GM19324 (cell line): ENCODE measurements at regions not wholly inside any gene's neighbourhood (a gene's known extent, or its start where the extent isn't known, plus 50 kb on each side); places are given as distances from the start of the nearest gene placed in this dataset.

ENCODE experiments used
- ATAC-seq: cut with Tn5 transposase; IDR thresholded peaks from one replicate; pipeline ENCODE4 v1.9.1; 2021; ENCODE audit warnings: mild to moderate bottlenecking, moderate library complexity; ENCODE audit not compliant: unreplicated experiment, low FRiP score

DNA sequence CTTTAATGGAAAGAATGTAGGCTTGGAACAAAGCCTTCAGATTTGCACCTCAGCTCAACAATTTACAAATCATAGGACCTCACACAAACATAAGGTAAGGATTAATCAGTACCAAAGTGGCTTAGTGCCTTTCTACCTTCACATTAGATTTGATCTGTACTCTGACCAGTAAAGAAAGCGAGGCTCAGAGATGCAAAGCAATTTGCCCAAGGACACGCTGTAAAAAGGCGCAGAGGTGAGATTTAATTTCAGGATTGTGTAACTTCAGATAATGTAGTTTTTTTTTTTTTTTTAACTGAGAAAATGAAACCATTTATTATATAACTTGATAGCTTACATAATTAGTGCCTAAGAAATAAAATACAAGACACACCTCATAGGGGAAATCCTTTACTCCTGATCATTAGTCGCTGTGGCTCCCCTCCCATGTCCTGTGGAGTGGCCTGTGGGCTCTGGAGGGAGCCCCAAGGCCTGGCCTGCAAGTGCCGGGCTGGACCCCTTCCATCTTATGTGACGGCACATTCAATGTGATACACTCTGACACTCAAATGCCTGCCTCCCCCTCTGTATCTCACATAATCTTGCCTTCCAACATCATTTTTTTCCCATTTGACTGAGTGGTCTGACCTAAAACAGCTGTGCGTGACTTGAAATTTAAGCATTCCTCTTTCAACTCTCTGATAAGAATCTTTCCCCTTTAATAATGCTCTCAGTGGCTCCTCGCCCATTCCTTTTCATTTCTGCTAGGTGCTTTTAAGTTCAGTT lies 426.5 kb upstream of the DAB1 start:
- no peak for ATAC-seq

DNA sequence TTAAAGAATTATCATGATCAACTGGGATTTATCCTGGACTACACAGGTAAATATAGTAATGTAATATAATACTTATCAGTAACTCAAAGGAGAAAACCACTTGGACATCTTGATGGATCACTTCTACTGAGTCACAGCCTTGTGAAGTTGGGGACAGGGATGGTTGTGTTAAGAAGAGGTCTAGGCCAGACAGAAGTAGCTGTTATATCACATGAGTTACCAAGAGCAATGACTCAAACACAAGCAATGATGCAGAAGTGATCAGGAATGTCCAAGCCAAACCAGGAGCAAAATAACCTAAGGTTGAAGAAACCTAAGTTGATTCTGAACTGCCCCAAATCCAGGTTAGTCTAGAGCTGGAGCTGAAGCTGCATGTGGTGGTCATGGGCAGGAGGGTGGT lies 424.5 kb upstream of the DAB1 start:
- ATAC-seq = no peak

- ATAC-seq = no peak
These were observed 421.2 kb upstream of the DAB1 start for GRCh38 chr1:57845041-57845440.

DNA sequence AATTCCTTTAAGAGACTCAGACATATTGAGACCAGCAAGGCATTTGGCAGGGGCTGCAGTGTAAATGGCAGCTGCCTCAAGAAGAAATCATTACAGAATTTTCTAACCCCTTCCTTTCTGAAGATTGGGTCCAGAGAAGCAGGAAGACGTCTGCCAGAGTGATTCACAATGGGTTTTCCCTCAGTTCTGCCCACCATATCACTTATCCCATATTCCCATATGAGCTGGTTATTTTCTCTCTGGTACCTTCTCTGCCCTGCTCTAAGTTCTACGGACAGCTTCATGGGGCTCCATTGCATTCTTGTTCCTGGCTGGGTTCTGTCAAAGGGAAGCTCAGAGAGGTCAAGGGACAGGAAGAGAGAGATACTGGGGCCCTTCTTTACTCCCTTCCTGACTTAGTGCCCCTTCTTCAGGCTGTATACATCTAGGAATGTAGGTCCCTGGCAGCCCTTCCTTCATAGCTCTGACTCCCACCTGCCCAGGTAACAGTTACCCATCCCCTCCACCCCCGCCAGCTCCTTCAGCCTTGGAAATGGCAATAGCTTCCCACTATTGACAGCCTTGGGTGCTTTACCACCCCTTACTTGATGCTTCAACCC lies 420.6 kb upstream of the DAB1 start:
- no peak for ATAC-seq

DNA sequence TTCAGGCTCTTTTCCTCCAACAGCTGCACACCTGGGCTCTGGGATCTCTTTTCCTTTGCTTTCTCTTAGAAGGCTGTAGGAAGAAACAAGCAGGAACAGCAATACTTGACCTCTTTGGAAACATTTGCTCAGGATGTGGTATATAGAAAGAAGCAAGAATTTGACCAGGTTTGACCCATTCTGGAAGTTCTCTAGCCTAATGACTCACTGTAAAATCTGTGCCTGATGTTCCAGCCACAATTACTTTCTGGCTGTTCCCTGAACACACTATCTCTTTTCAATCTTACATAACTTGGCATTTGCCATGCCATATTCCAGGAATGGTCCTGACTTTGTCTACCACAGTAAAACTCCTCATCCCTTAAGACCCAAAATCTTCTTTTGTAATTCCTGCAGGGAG lies 419.9 kb upstream of the DAB1 start:
- ATAC-seq = no peak

GRCh38 chr1:57839526-57839925 lies 415.7 kb upstream of the DAB1 start:
- no peak for ATAC-seq

GRCh38 chr1:57839067-57839466 lies 415.2 kb upstream of the DAB1 start:
- no peak for ATAC-seq

DNA sequence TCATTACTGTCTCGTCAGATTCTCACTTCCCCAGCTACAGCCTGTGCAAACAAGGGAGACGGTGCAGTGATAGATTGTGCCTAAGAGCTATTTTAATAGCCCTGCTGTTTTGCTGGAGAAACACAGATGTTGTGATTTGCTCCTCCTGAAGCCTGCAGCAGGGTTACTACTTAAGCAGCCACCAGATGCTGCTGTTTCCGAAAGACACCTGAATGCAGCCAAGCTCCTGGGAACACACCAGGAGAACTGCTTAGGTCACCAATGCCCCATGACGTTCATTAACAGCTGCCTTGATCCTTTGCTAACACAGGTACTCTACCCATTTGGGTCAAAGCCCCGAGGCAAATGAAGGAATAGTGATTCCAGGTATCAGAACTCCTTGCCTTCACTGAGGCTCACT lies 411.8 kb upstream of the DAB1 start:
- no peak for ATAC-seq

- no peak for ATAC-seq
These were observed 409.4 kb upstream of the DAB1 start for GRCh38 chr1:57833296-57833695.

GRCh38 chr1:57832612-57833011 lies 408.8 kb upstream of the DAB1 start:
- no peak for ATAC-seq

DNA sequence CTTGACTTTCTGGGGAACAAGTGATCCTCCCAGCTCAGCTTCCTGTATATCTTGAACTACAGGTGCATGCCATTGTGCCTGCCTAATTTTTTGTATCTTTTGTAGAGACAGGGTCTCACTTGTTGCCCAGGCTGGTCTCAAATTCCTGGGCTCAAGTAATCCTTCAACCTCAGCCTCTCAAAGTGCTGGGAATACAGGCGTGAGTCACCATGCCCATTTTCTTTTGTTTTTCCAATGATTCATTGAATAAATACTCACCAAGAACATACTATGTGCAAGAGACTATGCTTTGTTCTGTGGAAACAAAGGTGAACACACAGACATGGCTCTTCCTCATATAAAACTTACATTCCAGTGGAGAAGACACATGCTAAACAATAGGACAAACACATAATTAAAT lies 407.8 kb upstream of the DAB1 start:
- ATAC-seq = no peak

GRCh38 chr1:57826535-57826934 lies 402.7 kb upstream of the DAB1 start:
- no peak for ATAC-seq

DNA sequence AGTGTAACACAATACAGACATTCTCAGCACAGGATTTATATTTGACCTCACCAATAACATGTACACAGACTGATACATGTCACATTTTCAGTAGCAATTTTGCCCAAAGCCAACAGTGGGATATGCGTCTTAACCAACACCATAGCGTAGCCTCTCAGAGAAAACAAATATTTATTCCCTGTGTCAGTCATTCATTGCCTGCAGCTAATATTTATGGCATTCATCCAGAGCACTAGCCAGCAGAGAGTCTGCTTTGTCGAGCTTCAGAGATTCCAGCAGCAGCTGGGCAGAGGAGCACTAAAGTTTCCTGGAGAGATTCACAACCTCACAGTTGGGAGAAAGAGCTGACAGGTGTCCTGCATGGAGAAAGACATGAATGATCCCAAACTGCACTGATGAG lies 400.7 kb upstream of the DAB1 start:
- ATAC-seq = no peak

GRCh38 chr1:57820356-57821095 lies 396.7 kb upstream of the DAB1 start:
- ATAC-seq = no peak

DNA sequence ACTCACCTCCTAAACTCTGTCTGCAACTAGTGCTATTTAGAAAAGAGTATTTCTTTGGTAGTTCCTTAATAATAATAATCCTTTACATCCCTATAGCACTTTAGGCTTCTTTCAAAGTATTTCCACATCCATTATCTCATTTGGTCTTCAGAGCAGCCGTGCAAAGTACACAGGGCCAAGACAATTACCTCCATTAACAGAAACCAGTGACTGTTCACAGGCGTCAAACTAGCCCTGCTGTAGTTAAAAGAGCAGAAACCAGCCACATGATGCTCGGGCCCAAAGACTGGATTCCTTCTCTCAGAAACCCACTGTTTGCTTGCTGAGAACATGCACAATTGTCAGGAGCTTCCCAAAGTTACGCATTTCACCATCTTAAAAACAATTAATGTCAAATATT lies 396.0 kb upstream of the DAB1 start:
- no peak for ATAC-seq

- ATAC-seq = no peak
These were observed 379.7 kb upstream of the DAB1 start for GRCh38 chr1:57803586-57803985.

GRCh38 chr1:57800376-57800775 lies 376.5 kb upstream of the DAB1 start:
- no peak for ATAC-seq

GRCh38 chr1:57799490-57800115 lies 375.7 kb upstream of the DAB1 start:
- ATAC-seq = no peak

DNA sequence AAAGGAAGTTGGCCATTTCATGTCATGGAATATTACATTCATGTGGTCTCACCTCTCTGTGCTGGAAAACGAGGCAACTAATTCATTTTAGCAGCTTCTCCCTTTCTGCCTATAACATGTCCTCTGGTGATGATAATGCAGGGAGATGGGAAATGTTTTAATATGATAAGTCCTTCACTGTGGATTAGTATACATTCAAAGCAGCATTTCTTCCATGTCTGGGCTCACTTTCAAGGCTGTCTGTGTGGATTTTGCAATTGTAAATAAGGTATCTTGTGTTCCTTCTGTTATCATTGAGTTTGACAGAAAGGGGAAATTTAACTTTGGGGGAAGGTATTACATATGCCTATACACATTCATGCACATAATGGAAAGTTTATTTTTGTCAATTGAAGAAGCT lies 374.7 kb upstream of the DAB1 start:
- ATAC-seq = no peak

DNA sequence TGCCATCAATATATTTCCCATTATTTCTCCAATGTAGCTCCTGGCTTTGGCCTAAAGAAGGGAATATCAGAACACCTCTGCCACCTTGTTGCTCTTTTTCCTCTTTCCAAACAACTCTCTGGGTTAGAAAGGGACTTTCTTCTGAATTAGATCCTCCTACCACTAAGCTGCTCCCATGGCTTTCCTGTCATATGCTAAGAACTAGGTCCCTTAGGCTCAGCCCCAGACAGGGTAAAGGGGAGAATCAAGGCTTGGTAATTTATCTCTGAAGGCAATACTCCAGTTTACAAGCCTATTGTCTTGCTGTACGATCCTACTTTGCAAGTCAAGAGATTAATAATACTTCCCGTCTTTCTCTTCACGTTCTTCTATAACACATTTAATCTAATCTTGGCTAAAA lies 373.2 kb upstream of the DAB1 start:
- no peak for ATAC-seq

DNA sequence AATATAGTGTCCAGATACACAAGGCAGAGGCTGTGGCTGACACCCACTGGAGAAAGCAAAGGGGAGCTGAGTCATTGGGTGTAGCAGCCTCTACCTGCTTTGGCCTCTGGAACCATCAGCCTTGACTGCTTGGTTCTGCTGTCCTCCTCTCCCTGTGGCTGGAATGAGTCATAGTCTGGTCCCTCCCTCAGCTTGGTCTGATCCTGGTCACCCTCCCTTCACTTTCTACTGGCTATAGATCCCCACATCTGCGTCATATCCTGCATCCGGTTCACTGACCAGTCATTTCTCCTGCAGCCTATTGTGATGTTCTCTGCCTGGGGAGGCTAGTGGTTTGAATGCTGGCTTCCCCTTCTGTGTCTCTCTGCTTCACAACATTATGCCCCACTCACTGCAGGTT lies 372.8 kb upstream of the DAB1 start:
- ATAC-seq = no peak
